ENCODE measurements at regions not wholly inside any gene's neighbourhood (a gene's known extent, or its start where the extent isn't known, plus 50 kb on each side); places are given as distances from the start of the nearest gene placed in this dataset.

DNA sequence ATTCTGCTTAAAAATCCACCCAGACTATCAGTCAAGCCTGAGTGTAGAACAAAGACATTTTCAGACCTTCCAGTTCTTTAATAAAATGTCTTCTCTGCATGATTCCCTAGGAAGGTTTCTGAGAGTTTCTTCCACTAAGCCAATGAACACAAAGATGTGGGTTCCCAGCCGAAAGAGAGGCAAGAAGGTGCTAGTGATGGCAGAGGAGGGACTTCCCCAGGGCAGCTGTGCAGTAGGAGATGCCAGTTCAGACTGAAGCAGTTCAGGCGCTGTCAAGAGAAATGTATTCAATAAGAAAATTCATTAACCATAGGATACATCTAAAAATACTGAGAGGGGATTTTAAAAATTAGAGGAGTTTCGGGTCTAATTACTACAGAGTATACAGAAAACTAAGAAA lies 83.3 kb downstream of the RND3 start:
- Histone ChIP-seq H3K36me3 (ENCODE audit: control insufficient read depth, insufficient read depth, low read length) (no peaks in the 10 kb centered on the region), H3K4me3 (replicated peaks; ENCODE audit: low read depth, low read length) (no peak overlapping the region), H3K27me3 (replicated peaks; ENCODE audit: control insufficient read depth, insufficient read depth, low read length) (no peaks in the 10 kb centered on the region)
- TF ChIP-seq, protein P1, sequence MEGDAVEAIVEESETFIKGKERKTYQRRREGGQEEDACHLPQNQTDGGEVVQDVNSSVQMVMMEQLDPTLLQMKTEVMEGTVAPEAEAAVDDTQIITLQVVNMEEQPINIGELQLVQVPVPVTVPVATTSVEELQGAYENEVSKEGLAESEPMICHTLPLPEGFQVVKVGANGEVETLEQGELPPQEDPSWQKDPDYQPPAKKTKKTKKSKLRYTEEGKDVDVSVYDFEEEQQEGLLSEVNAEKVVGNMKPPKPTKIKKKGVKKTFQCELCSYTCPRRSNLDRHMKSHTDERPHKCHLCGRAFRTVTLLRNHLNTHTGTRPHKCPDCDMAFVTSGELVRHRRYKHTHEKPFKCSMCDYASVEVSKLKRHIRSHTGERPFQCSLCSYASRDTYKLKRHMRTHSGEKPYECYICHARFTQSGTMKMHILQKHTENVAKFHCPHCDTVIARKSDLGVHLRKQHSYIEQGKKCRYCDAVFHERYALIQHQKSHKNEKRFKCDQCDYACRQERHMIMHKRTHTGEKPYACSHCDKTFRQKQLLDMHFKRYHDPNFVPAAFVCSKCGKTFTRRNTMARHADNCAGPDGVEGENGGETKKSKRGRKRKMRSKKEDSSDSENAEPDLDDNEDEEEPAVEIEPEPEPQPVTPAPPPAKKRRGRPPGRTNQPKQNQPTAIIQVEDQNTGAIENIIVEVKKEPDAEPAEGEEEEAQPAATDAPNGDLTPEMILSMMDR (IDR thresholded peaks at IDR 0.05; ENCODE audit: insufficient read depth, low read length, poor library complexity, severe bottlenecking) = no peak
- no peak for DNase-seq (ENCODE audit: extremely low read depth, insufficient read length)

DNA sequence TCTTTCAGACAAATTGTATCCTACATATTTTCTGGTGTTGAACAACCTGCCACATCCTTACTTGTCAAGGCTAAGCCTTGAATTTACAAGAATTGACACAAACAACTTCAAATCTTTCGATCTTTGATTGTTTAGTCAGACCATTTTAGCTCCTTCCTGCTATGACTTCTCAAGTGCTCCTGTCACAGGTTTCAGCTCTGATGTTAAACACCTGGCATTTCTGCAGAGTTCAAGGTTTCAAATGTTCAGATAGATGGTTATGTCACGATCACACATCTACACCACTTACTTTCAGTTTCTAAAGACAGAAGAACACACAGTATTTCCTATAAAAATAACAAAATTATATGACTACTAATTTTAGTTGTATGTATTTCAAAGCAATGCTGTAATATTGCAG lies 84.0 kb downstream of the RND3 start:
- Histone ChIP-seq H3K36me3 (ENCODE audit: control insufficient read depth, insufficient read depth, low read length) (no peaks in the 10 kb centered on the region), H3K27me3 (replicated peaks; ENCODE audit: control insufficient read depth, insufficient read depth, low read length) (no peaks in the 10 kb centered on the region), H3K4me3 (replicated peaks; ENCODE audit: low read depth, low read length) (no peak overlapping the region; the same call in 1 of the 2 replicates)
- TF ChIP-seq, protein P1 (IDR thresholded peaks at IDR 0.05; ENCODE audit: insufficient read depth, low read length, poor library complexity, severe bottlenecking) = no peak
- DNase-seq (ENCODE audit: extremely low read depth, insufficient read length) = peak; percentile 29

DNA sequence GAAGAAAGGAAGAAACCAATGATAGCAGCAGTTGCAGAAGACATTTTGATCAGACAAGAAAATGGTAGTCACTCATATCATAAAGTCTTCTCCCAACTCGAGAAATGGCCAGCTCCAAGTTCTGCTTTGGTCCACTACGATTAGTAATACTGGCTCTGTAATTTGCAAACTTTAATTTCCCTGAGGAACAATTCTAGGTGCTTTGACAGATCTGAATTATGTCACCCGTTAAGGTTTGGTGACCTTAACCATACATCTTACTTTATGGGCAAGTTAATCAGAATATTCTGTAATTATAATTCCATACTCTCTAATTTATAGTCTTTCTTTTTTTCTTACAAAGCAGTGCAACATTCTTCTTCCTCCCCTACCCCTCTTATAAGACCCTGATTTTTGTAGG lies 84.5 kb downstream of the RND3 start:
- TF ChIP-seq, protein P1 (IDR thresholded peaks at IDR 0.05; ENCODE audit: insufficient read depth, low read length, poor library complexity, severe bottlenecking) = no peak
- no peak for DNase-seq (ENCODE audit: extremely low read depth, insufficient read length)
- no peaks in the 10 kb centered on the region for H3K27me3 ChIP-seq (replicated peaks; ENCODE audit: control insufficient read depth, insufficient read depth, low read length)
- no peaks in the 10 kb centered on the region for H3K36me3 ChIP-seq (ENCODE audit: control insufficient read depth, insufficient read depth, low read length)
- H3K4me3 ChIP-seq (replicated peaks; ENCODE audit: low read depth, low read length) = no peak overlapping the region

DNA sequence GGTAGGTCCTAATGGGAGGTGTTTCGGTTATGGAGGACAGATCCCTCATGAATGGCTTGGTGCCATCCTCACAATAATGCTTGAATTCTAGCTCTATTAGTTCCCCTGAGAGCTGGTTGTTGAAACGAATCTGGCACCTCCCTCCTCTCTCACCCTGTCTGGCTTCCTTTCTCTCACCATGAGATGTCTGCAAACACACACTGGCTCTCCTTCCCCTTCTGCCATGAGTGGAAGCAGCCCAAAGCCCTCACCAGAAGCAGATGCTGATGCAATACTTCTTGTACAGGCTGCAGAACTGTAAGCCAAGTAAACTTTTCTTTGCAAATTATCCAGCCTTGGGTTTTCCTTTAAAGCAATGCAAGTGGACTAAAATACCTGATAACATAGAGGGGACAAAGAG lies 86.6 kb downstream of the RND3 start:
- no peak for DNase-seq (ENCODE audit: extremely low read depth, insufficient read length)
- Histone ChIP-seq H3K4me3 (replicated peaks; ENCODE audit: low read depth, low read length) (no peak overlapping the region), H3K36me3 (ENCODE audit: control insufficient read depth, insufficient read depth, low read length) (no peaks in the 10 kb centered on the region), H3K27me3 (replicated peaks; ENCODE audit: control insufficient read depth, insufficient read depth, low read length) (no peaks in the 10 kb centered on the region)
- TF ChIP-seq, protein P1 (IDR thresholded peaks at IDR 0.05; ENCODE audit: insufficient read depth, low read length, poor library complexity, severe bottlenecking) = no peak

- DNase-seq (ENCODE audit: extremely low read depth, insufficient read length) = no peak
- H3K36me3 ChIP-seq (ENCODE audit: control insufficient read depth, insufficient read depth, low read length) = no peaks in the 10 kb centered on the region
- no peak overlapping the region for H3K4me3 ChIP-seq (replicated peaks; ENCODE audit: low read depth, low read length)
- no peaks in the 10 kb centered on the region for H3K27me3 ChIP-seq (replicated peaks; ENCODE audit: control insufficient read depth, insufficient read depth, low read length)
- TF ChIP-seq, protein P1 (IDR thresholded peaks at IDR 0.05; ENCODE audit: insufficient read depth, low read length, poor library complexity, severe bottlenecking) = no peak
These were observed 94.9 kb downstream of the RND3 start for GRCh38 chr2:150392614-150393013.

GRCh38 chr2:150391779-150392178 lies 95.7 kb downstream of the RND3 start:
- Histone ChIP-seq H3K4me3 (replicated peaks; ENCODE audit: low read depth, low read length) (no peak overlapping the region), H3K27me3 (replicated peaks; ENCODE audit: control insufficient read depth, insufficient read depth, low read length) (no peaks in the 10 kb centered on the region), H3K36me3 (ENCODE audit: control insufficient read depth, insufficient read depth, low read length) (no peaks in the 10 kb centered on the region)
- no peak for DNase-seq (ENCODE audit: extremely low read depth, insufficient read length)
- TF ChIP-seq, protein P1 (IDR thresholded peaks at IDR 0.05; ENCODE audit: insufficient read depth, low read length, poor library complexity, severe bottlenecking) = no peak
